HEK293 (cell line): ENCODE measurements at regions not wholly inside any gene's neighbourhood (a gene's known extent, or its start where the extent isn't known, plus 50 kb on each side); places are given as distances from the start of the nearest gene placed in this dataset.

Experiments
- ATF2 ChIP-seq: fragments of 450-650 bp; formaldehyde crosslinking; IDR thresholded peaks from 2 replicates; pipeline ENCODE4 v1.5.1; 2016; ENCODE audit warnings: missing biosample characterization, missing genetic modification characterization, low read depth
- CTCF ChIP-seq: fragments of 450-650 bp; formaldehyde crosslinking; IDR thresholded peaks from 2 replicates; pipeline ENCODE4 v1.5.1; 2016; ENCODE audit warnings: missing biosample characterization, missing genetic modification characterization
- PRDM4 ChIP-seq: fragments of 450-650 bp; formaldehyde crosslinking; IDR thresholded peaks from 2 replicates; pipeline ENCODE4 v1.5.1; 2017; ENCODE audit warnings: missing biosample characterization, missing genetic modification characterization
- REST ChIP-seq: fragments of 450-650 bp; formaldehyde crosslinking; IDR thresholded peaks from 2 replicates; pipeline ENCODE4 v1.5.1; 2016; ENCODE audit warnings: missing biosample characterization, missing genetic modification characterization
- ZBTB21 ChIP-seq: fragments of 450-650 bp; formaldehyde crosslinking; IDR thresholded peaks from 2 replicates; pipeline ENCODE4 v1.5.1; 2017; ENCODE audit warnings: missing biosample characterization, missing genetic modification characterization
- ZBTB26 ChIP-seq: fragments of 450-650 bp; formaldehyde crosslinking; optimal IDR thresholded peaks from 2 replicates; pipeline ENCODE3; 2016; ENCODE audit warnings: missing biosample characterization, mild to moderate bottlenecking, missing genetic modification characterization
- ZNF121 ChIP-seq: fragments of 450-650 bp; formaldehyde crosslinking; IDR thresholded peaks from 2 replicates; pipeline ENCODE4 v1.5.1; 2016; ENCODE audit warnings: missing biosample characterization, missing genetic modification characterization
- ZNF148 ChIP-seq: fragments of 450-650 bp; formaldehyde crosslinking; IDR thresholded peaks from 2 replicates; pipeline ENCODE4 v1.5.0; 2017; ENCODE audit warnings: missing biosample characterization, missing genetic modification characterization, borderline replicate concordance
- ZNF280D ChIP-seq: fragments of 450-650 bp; formaldehyde crosslinking; IDR thresholded peaks from 2 replicates; pipeline ENCODE4 v1.5.1; 2016; ENCODE audit warnings: missing biosample characterization, missing genetic modification characterization
- ZNF335 ChIP-seq: fragments of 450-650 bp; formaldehyde crosslinking; conservative IDR thresholded peaks from 2 replicates; pipeline ENCODE4 v1.5.1; 2016; ENCODE audit warnings: missing biosample characterization, missing genetic modification characterization
- ZNF398 ChIP-seq: fragments of 450-650 bp; formaldehyde crosslinking; IDR thresholded peaks from 2 replicates; pipeline ENCODE4 v1.5.1; 2017; ENCODE audit warnings: missing biosample characterization, missing genetic modification characterization
- ZNF580 ChIP-seq: fragments of 450-650 bp; formaldehyde crosslinking; IDR thresholded peaks from 2 replicates; pipeline ENCODE4 v1.5.1; 2016; ENCODE audit warnings: missing biosample characterization, missing genetic modification characterization
- ZNF621 ChIP-seq: fragments of 450-650 bp; formaldehyde crosslinking; IDR thresholded peaks from 2 replicates; pipeline ENCODE4 v1.5.1; 2017; ENCODE audit warnings: missing biosample characterization, missing genetic modification characterization
- ZNF776 ChIP-seq: fragments of 450-650 bp; formaldehyde crosslinking; IDR thresholded peaks from 2 replicates; pipeline ENCODE4 v1.5.0; 2017; ENCODE audit warnings: missing biosample characterization, missing genetic modification characterization, borderline replicate concordance

- TF ChIP-seq ZBTB26: no peak
- no peak for TF ChIP-seq ZNF335 (tag by site-specific recombination)
- no peak for TF ChIP-seq ATF2
- no peak for TF ChIP-seq ZNF148 (tag by site-specific recombination)
- no peak for TF ChIP-seq REST
- TF ChIP-seq ZNF398 (tag by site-specific recombination): no peak
- no peak for TF ChIP-seq ZNF280D
- no peak for TF ChIP-seq ZNF776 (tag by site-specific recombination)
- no peak for TF ChIP-seq CTCF (tag by site-specific recombination)
- no peak for TF ChIP-seq PRDM4 (tag by site-specific recombination)
- TF ChIP-seq ZNF621: no peak
- TF ChIP-seq ZBTB21 (tag by site-specific recombination): no peak
- no peak for TF ChIP-seq ZNF121 (tag by site-specific recombination)
- no peak for TF ChIP-seq ZNF580 (tag by site-specific recombination)
Observed at GRCh38 chr16:86015606-86016005, 116.6 kb downstream of the IRF8 start.
